Loucy (cell line): ENCODE measurements at regions not wholly inside any gene's neighbourhood (a gene's known extent, or its start where the extent isn't known, plus 50 kb on each side); places are given as distances from the start of the nearest gene placed in this dataset.
A peak's percentile ranks its signal among the peaks of the same experiment; 100 is the strongest.

Experiments used
- H2AFZ ChIP-seq: fragments of 200-600 bp; sonication (generic); 2 replicates; pipeline ENCODE4 v1.6.0; 2016; ENCODE audit warnings: antibody characterized with exemption, mild to moderate bottlenecking, low read length, moderate library complexity
- H3F3A ChIP-seq: fragments of 200-600 bp; 2 replicates; pipeline ENCODE4 v1.6.0; 2016; ENCODE audit warnings: antibody characterized with exemption, low read depth, mild to moderate bottlenecking
- H3K27me3 ChIP-seq: fragments of 200-600 bp; sonication (generic); 2 replicates; pipeline ENCODE4 v1.6.1; 2014; ENCODE audit warnings: low read length, mild to moderate bottlenecking; ENCODE audit not compliant: insufficient read depth, poor library complexity, severe bottlenecking
- H3K36me3 ChIP-seq: fragments of 200-600 bp; sonication (generic); 2 replicates; pipeline ENCODE4 v1.6.1; 2016; ENCODE audit warnings: low read length; ENCODE audit not compliant: insufficient read depth
- H3K4me1 ChIP-seq: fragments of 200-600 bp; sonication (generic); 2 replicates; pipeline ENCODE4 v1.5.1; 2014; ENCODE audit warnings: low read length, mild to moderate bottlenecking; ENCODE audit not compliant: insufficient read depth, poor library complexity, severe bottlenecking
- H3K4me2 ChIP-seq: fragments of 200-600 bp; sonication (generic); 2 replicates; pipeline ENCODE4 v1.6.0; 2014; ENCODE audit warnings: antibody characterized with exemption, low read length, low read depth, mild to moderate bottlenecking; ENCODE audit not compliant: poor library complexity, severe bottlenecking
- H3K4me3 ChIP-seq: fragments of 200-600 bp; sonication (generic); 2 replicates; pipeline ENCODE4 v1.5.1; 2014; ENCODE audit warnings: low read length, mild to moderate bottlenecking, mixed read lengths; ENCODE audit not compliant: poor library complexity, severe bottlenecking
- H3K79me2 ChIP-seq: fragments of 200-600 bp; sonication (generic); 2 replicates; pipeline ENCODE4 v1.6.1; 2014; ENCODE audit warnings: low read length; ENCODE audit not compliant: insufficient read depth
- H3K9ac ChIP-seq: fragments of 200-600 bp; sonication (generic); 2 replicates; pipeline ENCODE4 v1.6.0; 2014; ENCODE audit warnings: mild to moderate bottlenecking, low read depth, low read length, moderate library complexity; ENCODE audit not compliant: poor library complexity, severe bottlenecking
- H3K9me2 ChIP-seq: fragments of 200-600 bp; sonication (generic); replicated peaks from 2 replicates; pipeline ENCODE4 v1.6.1; 2016; ENCODE audit warnings: low read depth, low read length, mixed read lengths
- H3K9me3 ChIP-seq: fragments of 200-600 bp; sonication (generic); 2 replicates; pipeline ENCODE4 v1.6.1; 2014; ENCODE audit warnings: mild to moderate bottlenecking, antibody characterized with exemption, low read length, low read depth; ENCODE audit not compliant: insufficient read depth
- H4K20me1 ChIP-seq: fragments of 200-600 bp; sonication (generic); 2 replicates; pipeline ENCODE4 v1.6.0; 2014; ENCODE audit warnings: antibody characterized with exemption, low read length, mild to moderate bottlenecking; ENCODE audit not compliant: insufficient read depth, poor library complexity, severe bottlenecking
- CTCF ChIP-seq: fragments of 200-600 bp; sonication (generic); conservative IDR thresholded peaks from 2 replicates; pipeline ENCODE4 v1.5.1; 2014; ENCODE audit warnings: mild to moderate bottlenecking, antibody characterized with exemption, low read length
- EZH2phosphoT487 ChIP-seq: fragments of 200-600 bp; IDR thresholded peaks from 2 replicates; pipeline ENCODE4 v1.6.1; 2018; ENCODE audit warnings: antibody characterized with exemption, mild to moderate bottlenecking, moderate library complexity, borderline replicate concordance

DNA sequence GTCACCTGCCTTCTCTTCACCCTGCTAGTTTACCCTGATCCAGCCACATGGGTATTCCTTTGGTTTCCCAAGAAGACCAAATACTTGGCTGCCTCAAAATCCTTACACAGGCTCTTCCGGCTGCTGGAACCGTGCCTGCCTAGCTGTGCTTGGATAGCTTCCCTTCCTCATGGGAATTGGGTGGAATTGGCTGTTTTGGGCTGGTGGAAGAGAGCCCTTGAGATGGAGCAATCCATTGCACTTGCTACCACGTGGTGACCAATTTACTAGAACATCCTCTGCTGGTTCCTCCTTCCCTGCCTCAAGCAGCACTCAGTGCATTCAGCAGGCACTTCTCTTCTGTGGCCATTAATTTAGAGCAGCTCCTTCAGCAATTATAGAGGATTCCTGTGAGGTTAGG is 119.3 kb upstream of the AP1S2 start:
- no peaks in the 10 kb centered on the region for H3K9me3 ChIP-seq
- H3K36me3 ChIP-seq, result no peaks in the 10 kb centered on the region
- peaks cover 9% of the 10 kb centered on the region for H3K4me1 ChIP-seq
- TF ChIP-seq CTCF (no peak), EZH2phosphoT487 (no peak)
- no peaks in the 10 kb centered on the region for H3K27me3 ChIP-seq
- no peaks in the 10 kb centered on the region for H3K9me2 ChIP-seq
- H2AFZ ChIP-seq, result no peak overlapping the region
- H3K79me2 ChIP-seq, result no peaks in the 10 kb centered on the region
- H3K4me3 ChIP-seq, result no peak overlapping the region
- no peak overlapping the region for H3K9ac ChIP-seq
- no peaks in the 10 kb centered on the region for H3F3A ChIP-seq
- H3K4me2 ChIP-seq, result no peak overlapping the region
- H4K20me1 ChIP-seq, result no peaks in the 10 kb centered on the region

DNA sequence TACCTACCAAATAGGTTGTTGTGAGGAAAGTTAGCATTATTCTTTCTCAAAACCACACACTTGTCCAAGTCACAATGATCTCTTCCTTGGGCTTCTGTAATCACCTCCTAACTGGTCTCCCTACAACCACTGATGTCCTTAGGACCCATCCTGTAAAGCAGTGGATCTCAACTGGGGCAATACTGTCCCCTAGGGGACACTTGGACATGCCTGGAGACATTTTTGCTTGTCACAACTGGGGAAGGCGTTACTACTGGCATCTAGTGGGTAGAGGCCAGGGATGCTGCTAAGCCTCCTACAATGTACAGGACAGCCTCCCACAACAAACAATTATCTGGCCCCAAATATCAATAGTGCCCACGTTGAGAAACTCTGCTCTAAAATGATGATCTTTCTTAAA is 118.7 kb upstream of the AP1S2 start:
- H3F3A ChIP-seq, result no peaks in the 10 kb centered on the region
- H3K4me1 ChIP-seq, result peaks cover 9% of the 10 kb centered on the region
- H3K4me3 ChIP-seq, result no peak overlapping the region
- no peaks in the 10 kb centered on the region for H3K27me3 ChIP-seq
- H3K36me3 ChIP-seq, result no peaks in the 10 kb centered on the region
- no peaks in the 10 kb centered on the region for H3K9me2 ChIP-seq
- H3K9ac ChIP-seq, result no peak overlapping the region
- H4K20me1 ChIP-seq, result no peaks in the 10 kb centered on the region
- H3K4me2 ChIP-seq, result no peak overlapping the region
- H3K9me3 ChIP-seq, result no peaks in the 10 kb centered on the region
- peak; percentile 74 for TF ChIP-seq CTCF
- TF ChIP-seq EZH2phosphoT487, result no peak
- H2AFZ ChIP-seq, result no peak overlapping the region
- no peaks in the 10 kb centered on the region for H3K79me2 ChIP-seq

GRCh38 chrX:15971696-15972095 is 117.1 kb upstream of the AP1S2 start:
- H3K36me3 ChIP-seq, result no peaks in the 10 kb centered on the region
- H3K9me2 ChIP-seq, result no peaks in the 10 kb centered on the region
- no peaks in the 10 kb centered on the region for H3K9me3 ChIP-seq
- no peaks in the 10 kb centered on the region for H4K20me1 ChIP-seq
- H3K4me1 ChIP-seq, result no peaks in the 10 kb centered on the region
- H3K9ac ChIP-seq, result no peak overlapping the region
- no peaks in the 10 kb centered on the region for H3F3A ChIP-seq
- H3K4me2 ChIP-seq, result no peak overlapping the region
- TF ChIP-seq CTCF, result no peak
- no peak for TF ChIP-seq EZH2phosphoT487
- H3K79me2 ChIP-seq, result no peaks in the 10 kb centered on the region
- H3K27me3 ChIP-seq, result no peaks in the 10 kb centered on the region
- no peak overlapping the region for H3K4me3 ChIP-seq
- no peak overlapping the region for H2AFZ ChIP-seq
